DMS 273 (cell line): ENCODE measurements at regions not wholly inside any gene's neighbourhood (a gene's known extent, or its start where the extent isn't known, plus 50 kb on each side); places are given as distances from the start of the nearest gene placed in this dataset.

Experiments
- DNase-seq: peaks from one replicate; lab custom pipeline; 2025; ENCODE audit not compliant: unreplicated experiment; lab: John Stamatoyannopoulos, UW

DNA sequence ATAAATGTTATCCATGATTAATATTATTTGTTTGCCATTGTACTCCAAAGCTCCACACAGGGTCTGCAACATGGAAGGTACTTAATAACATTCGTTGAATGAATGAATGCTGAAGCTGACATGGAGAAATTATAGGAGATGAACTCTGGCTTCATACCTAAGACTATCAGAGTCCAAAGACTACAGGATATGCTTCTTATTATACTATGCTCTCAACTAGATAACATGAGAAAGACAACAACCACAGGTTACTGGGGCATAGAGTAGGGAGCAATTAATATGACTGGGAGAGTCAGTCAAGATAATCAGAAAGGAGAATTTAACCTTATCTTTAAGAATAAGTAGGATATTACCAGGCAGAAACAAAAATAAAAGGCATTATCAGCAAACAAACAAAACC lies 236.3 kb upstream of the SOX5 start:
- DNase-seq: no peak

DNA sequence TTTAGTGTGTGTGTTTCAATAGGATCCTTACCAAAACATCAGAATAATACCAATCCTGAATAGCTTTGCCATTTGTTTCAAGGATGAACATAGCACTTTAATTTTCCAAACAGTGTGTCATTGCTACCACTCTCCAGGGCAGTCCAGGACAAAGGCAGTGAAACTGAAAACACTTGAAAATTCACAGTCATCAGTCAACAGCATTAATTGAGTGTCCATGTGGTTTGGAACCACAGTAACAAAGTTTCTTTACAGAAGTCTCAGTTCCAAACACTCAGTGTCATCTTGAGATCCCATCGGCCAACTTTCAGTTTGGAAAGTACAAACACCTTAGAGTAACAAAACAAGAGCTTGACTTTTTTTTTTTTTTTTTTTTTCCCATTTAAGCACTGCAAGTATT lies 228.4 kb upstream of the SOX5 start:
- DNase-seq: no peak

DNA sequence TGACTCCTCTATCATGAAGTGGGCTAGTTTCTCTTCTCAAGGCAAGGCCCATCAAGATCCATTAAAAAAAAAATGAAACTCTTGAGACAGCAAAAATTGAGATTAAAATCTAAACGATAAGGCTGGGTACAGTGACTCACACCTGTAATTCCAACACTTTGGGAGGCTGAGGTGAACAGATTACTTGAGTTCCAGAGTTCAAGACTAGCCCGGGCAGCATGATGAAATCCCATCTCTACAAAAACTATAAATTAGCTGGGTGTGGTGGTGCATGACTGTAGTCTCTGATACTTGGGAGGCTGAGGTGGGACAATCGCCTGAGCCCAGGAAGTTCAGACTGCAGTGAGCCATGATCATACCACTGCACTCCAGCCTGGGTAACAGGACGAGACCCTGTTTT lies 226.5 kb upstream of the SOX5 start:
- no peak for DNase-seq

DNA sequence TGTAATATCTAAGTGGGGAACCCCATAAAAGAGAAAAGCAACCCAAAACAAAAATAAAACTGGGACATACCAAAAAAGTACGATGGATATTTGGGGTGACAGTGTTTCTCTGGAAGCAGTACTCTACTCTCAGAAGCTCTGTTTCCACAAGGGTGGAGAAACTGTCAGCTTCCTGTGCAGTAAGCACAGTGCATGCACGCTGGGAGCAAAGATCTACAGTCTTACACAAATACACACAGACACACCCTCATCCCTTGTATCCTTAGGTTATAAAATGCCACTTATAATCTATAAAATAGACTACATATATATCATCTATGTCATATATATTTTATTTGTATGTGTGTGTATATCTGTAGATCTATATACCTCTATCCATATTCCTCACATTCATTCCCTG lies 225.8 kb upstream of the SOX5 start:
- DNase-seq: no peak

DNA sequence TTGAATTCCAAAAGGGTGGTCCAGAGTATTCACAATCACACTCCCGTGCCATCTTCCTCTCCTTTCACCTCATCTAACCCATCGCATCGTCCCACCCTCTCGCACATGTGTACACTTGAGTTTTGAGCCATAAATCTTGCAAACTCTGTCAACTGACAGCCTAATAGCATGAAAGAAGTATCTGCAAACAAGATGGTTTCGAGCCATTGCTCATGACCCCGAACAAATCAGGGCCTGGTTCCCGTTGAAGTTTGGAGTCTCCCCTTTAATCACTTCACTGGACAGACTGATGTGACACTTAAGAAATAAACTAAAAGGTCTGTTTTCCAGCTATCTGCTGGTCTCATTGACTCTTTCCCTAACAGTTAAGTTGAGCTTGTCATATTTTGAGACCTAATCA lies 223.6 kb upstream of the SOX5 start:
- DNase-seq: no peak

DNA sequence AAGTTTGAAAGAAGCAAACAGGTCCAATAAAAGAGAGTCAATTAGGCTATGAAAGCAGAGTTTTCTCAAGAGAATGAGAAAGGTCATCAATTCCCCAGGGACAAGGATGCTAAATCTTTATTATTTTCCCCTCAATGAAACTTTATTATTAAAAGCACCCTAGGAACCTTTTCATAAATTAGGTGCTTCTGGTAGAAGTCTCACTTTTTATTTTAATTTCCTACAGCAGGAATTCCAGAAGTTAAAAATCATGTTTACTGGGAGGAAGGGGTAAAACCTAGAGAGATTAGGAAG lies 223.2 kb upstream of the SOX5 start:
- DNase-seq: no peak

DNA sequence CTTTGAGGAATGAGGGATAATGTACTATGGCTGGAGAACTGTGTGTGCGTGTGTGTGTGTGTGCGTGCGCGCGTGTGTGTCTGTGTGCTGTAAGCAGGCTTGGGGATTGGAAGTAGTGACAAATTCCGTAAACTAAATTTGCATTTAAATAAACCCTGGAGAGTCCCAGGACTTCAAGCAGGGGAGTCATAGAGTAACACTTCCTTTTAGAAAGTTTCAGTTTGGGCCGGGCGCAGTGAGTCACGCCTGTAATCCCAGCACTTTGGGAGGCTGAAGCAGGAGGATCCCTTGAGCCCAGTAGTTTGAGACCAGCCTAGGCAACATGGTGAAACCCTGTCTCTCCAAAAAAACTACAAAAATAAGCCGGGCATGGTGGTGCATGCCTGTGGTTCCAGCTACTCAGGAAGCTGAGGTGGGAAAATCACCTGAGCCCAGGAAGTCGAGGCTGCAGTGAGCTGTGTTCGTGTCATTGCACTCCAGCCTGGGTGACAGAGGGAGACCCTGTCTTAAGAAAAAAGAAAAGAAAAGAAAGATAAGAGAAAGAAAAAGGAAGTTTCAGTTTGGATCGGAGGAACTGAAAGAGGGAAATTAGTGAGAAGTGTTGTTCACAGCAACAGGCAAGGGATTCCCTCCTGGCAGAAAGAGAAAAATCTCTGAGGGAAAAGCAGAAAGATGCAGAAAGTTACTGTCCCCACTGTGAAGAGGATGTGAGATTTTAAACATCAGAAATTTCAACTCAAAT lies 222.7 kb upstream of the SOX5 start:
- no peak for DNase-seq

DNA sequence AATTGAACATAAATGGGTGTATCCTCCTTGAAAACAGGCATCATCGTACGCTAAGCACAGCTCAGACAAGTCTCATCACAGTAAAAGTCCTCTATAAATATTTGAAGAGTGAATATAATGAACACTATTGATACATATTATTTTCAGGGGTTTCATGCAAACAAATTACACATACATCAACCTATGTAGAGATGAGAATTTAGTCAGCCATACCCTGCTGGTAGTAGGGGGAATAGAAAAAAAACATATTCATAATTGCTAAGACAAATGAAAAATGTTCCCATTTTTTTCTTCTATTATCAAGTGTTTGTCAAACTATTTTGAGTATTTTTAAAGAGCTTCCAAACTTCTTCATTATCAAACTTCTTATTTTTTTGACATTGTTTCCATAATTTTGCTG lies 205.6 kb upstream of the SOX5 start:
- no peak for DNase-seq

DNA sequence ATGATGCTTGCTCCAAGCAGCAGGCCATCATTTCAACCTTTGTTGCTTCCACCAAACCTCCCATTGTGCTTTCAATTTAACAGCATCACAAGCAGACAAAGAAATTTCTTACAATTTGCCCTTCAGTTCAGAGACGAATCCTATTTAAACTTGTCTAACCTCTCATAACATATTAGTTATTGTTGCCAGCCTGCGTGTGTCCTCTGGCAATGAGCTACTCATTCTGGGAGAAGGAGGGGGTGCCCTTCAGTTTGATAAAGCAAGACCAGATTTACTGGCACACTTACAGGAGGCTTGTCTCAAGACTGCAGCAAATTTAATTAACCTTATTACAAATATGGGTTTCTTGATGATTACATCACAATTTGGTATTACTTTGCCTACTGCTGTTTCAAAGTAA lies 203.6 kb upstream of the SOX5 start:
- no peak for DNase-seq

DNA sequence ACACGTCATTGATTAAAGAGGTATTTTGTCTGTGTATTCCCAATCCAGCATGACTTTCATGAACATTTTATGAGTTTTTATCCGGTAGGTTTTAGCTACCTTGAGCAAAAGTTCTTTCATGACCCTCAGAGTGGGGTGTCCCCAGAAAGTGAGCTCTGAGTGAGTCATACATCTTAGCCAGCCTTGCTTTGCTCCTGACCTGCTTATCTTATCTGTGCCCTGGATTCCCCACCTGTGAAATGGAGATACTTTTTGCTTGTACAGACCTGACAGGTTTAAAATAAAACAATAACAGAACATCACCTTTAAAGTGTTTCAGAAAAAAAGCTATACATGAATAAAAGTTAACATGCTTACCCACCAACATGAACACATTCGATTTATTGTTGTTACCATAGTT lies 202.8 kb upstream of the SOX5 start:
- DNase-seq: no peak

DNA sequence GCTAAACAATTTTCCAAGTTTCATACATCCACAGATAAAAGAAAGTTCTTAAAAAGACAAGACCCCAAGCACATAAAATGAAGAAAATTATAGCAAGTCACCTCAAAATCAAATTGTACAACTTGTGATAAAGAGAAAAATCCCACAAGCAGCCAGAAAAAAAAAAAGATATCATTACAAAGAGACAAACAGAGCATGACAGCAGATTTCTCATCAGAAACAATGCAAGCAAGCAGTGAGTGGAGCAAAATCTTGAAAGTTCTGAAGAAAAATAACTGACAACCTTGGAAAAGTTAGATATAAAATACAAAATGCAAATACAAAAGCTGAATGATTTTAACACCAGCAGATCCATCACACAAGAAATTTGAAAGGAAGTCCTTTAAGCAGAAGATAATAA lies 194.5 kb upstream of the SOX5 start:
- no peak for DNase-seq

DNA sequence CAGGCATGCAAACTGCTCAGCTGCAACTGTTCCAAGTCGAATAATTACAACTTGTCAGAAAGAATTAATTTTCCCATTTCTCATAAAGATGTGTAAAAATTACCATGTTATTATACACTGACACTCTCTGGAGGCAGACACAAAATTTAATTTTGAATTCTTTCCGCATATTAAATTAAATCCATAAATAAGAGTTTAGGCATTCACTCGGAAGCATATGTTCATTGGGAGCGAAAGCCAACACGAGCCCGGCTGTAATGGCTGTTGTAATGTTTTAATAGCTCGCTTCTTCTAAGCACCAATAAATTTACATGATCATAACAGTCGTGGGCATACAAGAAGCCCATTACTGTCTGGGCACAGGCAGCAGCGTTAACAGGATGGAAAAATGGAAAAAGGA lies 189.6 kb upstream of the SOX5 start:
- DNase-seq: no peak

DNA sequence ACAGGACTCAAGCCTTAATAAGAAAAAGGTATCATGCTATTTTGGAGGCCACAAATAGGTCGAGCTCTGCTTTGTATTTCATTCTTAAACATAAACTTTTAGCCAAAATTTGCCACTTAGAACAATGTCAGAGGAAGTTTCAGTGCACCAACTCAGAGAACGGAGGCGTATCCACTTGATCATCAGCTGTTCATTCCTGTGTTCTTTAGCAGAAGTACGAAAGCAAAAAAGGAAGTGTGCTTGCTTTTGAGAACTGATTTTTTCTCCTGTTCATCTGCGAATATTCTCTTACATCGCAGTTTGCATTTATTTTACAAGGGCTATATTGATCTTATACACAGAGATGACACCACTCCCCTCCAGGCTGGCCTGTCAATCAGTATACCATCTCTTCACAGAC lies 188.6 kb upstream of the SOX5 start:
- no peak for DNase-seq

DNA sequence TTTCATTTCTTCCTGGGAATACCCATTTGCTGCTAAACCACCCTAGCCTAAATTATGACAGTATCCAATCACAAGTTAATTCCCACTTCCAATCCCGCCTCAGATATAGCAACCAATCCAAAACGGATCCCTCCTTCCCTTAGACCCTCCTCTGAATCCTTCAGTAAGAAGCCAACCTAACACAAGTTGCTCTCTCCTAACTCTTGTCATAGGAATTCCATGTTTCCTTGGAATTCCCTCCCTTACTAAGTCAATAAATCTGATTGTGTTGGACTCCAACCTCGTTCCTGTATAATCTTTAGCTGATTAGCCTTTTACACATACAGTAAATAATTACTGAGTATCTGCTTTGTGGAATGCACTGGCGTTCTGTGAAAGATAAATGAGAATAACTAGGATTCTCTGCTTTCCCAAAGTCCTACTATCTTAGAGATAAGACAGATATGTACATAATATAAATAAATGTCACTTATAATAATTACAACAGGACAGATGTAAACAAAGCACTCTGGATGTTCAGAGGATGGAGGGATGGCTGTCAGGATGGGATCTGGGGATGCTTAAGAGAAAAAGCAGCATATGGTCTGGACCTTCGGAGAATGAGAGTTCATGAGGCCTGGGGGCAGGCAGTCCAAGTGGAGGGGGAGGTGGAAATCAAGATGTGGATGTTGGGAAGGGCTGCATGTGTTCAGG lies 185.8 kb upstream of the SOX5 start:
- no peak for DNase-seq

DNA sequence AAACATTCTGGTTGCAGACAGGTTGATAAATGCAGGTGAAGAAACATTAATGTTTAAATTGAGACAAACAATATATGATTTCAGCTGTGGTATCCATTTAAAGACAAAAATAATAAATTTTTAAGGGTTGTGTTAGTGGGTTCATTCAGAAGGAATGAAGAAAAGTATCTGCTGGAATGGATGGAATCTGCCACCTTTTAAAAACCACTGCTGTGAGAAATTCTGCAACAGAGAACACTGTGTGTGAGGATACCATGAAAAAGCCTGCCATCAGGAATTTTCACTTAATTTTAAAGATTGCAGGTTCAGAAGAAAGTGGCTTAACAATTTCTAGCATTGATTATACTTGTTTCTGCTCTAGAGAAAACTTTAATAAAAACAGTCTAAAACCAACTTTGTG lies 184.6 kb upstream of the SOX5 start:
- no peak for DNase-seq

DNA sequence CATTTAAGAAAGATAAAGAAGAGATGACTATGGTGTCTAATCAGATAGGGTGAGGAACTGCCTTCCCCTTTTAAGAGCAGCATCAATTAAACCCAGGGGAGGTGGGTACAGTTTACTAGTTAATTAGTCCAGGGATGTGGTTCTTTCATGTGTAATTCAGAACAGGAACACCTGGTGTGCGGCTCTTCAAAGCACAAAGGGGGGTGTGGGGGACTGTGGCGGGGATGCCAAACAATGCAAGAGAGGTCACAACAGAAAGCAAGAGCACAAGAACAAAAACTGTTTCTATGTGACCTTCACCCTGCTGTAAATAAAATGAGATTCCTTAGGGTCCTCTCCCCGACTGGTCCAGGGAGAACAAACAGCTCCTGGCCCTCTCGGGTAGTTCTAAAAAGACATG lies 183.9 kb upstream of the SOX5 start:
- DNase-seq: no peak

DNA sequence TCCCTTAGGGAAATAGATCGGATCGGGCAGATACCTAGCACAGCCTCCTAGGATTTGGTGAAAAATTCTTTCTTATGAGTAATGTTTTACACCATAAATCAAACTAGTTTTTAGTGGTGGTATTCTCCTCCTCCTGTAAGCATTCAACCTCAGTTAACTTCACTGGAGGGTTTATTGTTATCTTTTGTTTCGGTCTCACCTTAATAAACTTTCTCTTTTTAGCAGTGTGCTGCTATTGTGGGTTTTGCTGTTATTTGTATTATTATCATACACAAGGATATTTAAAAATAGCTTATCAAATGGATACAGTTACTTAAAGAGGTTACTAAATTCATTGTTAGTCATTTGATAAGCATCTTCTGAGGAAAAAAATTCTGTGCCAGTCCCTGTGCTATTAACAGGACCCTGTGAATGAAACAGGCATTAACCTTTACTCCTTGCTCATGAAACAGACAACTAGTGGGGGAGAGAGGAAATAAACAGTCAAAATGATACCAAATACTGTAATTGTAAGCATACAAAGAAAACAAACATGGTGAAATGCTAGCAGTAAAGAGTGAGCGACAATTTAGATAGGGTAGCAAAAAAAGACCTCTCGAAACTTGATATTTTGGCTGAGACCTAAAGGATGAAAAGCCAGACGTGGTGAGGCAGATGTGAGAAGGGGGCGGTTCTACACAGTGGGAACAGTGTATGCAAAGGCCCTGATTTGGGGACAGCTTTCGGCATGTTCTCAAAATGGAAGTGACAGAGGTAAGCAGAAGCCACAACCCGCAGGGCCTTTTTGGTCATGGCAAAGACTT lies 178.7 kb upstream of the SOX5 start:
- DNase-seq: no peak

DNA sequence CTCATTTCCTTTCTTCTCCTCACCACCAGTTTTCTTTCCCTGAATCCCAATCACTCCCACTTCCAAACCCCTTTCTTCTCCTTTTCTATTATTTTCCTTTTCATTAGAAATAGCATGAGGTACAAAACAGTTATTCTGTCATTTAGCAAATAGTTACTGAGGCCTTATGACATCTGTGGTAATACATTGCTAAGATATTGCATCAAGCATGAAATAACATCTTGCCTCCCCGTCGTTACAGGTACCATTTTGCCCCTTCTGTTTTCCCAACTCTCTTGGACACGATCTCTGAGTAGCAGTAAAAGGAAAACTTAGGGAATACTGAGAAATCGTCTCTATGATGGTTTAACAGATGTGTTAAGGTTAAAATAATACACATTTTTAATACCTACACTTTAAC lies 175.8 kb upstream of the SOX5 start:
- DNase-seq: no peak

DNA sequence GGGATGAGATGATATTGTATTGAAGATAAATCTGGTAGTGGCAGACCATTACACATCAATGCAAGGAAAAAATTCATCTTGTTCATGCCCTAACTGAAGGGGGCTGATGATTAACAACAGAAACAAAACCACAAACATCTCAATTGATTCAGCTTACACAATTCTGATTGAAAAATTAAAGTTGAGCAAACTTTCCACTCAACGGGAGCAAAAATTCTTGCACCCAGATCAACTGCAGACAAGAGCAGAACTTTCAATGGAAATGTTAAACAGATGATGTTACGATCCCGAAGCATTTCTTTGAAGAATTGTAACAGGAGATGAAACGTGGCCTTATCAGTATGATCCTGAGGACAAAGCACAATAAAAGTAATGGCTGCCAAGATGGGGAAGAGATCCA lies 172.4 kb upstream of the SOX5 start:
- no peak for DNase-seq

DNA sequence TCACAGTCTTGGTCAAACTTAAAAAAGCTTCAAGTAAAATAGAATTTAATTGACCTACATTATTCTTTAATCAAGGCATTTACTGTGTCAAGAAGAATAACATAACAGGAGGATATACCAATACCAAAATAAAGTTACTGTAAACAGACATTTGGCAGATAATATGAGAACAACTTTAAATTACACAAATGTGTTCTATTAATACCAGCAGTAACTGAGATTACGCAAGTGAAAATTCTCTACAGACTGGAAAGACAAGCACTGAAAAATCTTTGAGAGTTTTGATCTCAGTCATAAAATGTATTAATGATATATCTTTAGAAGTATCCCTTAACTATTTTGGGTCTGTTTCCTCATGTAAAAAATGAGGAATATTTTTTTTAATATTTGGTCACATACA lies 169.2 kb upstream of the SOX5 start:
- DNase-seq: no peak

DNA sequence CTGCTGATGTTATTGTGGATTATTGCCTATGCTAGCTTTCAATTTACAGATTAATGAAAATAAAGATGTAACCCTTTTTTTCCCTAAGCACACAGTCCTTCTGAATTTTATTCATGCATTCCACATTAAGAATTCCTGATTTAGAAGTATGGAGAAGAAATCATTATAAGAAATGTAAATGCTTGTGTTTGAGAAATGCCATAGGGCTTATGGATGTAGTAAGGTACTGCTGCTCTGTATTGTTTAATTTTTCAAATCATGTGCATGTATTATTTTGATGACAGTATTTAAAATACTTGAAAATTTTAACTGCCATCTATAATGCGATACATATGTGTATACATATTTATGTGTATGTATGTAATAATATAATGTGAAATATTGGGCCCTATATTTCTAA lies 167.1 kb upstream of the SOX5 start:
- no peak for DNase-seq

DNA sequence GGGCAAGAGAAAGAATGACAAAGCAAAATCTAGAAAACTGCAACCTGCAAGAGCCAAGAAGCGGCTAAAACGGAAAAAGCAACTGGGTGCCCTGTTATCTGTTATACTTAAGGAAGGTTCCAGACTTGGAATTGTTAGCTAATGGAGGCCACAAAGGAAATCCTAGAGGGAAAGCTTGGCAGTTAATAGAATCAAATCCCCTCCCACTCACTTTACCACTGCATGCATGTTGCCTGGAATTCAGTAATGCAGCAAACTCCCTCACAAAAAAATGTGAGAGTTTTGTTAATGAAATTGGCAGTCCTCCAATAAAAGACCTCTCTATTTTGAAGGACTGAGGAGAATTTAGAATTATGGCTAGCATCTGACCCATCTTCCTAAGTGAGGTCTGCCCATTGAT lies 164.2 kb upstream of the SOX5 start:
- no peak for DNase-seq
